B cell (primary cell): ENCODE measurements at regions not wholly inside any gene's neighbourhood (a gene's known extent, or its start where the extent isn't known, plus 50 kb on each side); places are given as distances from the start of the nearest gene placed in this dataset.

Experiments used
- EZH2 ChIP-seq: IDR thresholded peaks from 2 replicates; pipeline ENCODE4 v1.6.1; 2012; ENCODE audit warnings: borderline replicate concordance, low read depth, mild to moderate bottlenecking, moderate library complexity, low read length; ENCODE audit not compliant: insufficient read depth, poor library complexity, severe bottlenecking
- TF ChIP-seq, protein P1 (sequence below): fragments of 200-600 bp; IDR thresholded peaks from one replicate; pipeline ENCODE4 v1.8.0; 2022; ENCODE audit warnings: antibody characterized with exemption, mild to moderate bottlenecking

DNA sequence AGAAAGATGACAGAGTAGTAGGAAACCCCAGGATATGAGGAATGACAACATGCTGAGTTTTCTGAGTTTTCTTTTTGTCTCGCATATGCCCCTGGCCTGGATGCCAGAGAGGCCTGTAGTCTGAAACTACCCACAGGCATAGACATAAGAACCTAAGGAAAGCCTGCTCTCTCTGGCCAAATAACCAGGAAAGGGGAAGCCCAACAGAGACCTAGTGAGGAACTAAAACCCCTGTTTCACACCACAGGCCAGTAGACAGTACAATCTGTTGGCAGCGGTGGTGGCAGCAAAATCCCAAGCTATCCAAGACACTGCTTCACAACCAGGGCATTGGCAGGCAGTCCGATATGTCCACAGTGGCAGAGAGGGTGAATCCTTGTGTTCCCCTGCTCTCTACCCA is 55.0 kb upstream of the DCP1A start:
- TF ChIP-seq, protein P1, sequence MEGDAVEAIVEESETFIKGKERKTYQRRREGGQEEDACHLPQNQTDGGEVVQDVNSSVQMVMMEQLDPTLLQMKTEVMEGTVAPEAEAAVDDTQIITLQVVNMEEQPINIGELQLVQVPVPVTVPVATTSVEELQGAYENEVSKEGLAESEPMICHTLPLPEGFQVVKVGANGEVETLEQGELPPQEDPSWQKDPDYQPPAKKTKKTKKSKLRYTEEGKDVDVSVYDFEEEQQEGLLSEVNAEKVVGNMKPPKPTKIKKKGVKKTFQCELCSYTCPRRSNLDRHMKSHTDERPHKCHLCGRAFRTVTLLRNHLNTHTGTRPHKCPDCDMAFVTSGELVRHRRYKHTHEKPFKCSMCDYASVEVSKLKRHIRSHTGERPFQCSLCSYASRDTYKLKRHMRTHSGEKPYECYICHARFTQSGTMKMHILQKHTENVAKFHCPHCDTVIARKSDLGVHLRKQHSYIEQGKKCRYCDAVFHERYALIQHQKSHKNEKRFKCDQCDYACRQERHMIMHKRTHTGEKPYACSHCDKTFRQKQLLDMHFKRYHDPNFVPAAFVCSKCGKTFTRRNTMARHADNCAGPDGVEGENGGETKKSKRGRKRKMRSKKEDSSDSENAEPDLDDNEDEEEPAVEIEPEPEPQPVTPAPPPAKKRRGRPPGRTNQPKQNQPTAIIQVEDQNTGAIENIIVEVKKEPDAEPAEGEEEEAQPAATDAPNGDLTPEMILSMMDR, result no peak
- no peak for TF ChIP-seq EZH2
